ENCODE measurements at regions not wholly inside any gene's neighbourhood (a gene's known extent, or its start where the extent isn't known, plus 50 kb on each side); places are given as distances from the start of the nearest gene placed in this dataset.

GRCh38 chr7:81150951-81151361 is 232.1 kb upstream of the SEMA3C start:
- TF ChIP-seq REST (IDR thresholded peaks at IDR 0.05; ENCODE audit: insufficient read depth in 1 of 2, low read depth in 2 of 2, low read length in 2 of 2) (no peak), POLR2AphosphoS5 (IDR thresholded peaks at IDR 0.05; ENCODE audit: low read depth, low read length) (no peak), SIN3A (IDR thresholded peaks at IDR 0.05; ENCODE audit: borderline replicate concordance, insufficient read depth, low read length) (no peak)

All from PFSK-1 (cell line).